Memory B cell (primary cell): ENCODE measurements at regions not wholly inside any gene's neighbourhood (a gene's known extent, or its start where the extent isn't known, plus 50 kb on each side); places are given as distances from the start of the nearest gene placed in this dataset.
"Not testable (repeated sequence)": the region's sequence is repeated elsewhere in the genome, so short reads cannot be mapped to it uniquely, and the experiment has no call there.

ENCODE experiments used
- ATAC-seq: fragments of 150-1000 bp; cut with Tn5 transposase; 2 replicates; pipeline ENCODE4 v1.10.0; 2021; ENCODE audit warnings: low read depth, mild to moderate bottlenecking, moderate library complexity
- DNase-seq, 2 donors: peaks; one replicate each; pipeline ENCODE4 v3.0.0; 2022; ENCODE audit warnings: low spot score in 2 of 2
- H3K27ac Mint-ChIP-seq: one replicate; pipeline ENCODE4 v1.8.0; 2022; ENCODE audit warnings: mild to moderate bottlenecking, moderate library complexity, mixed read lengths
- H3K27me3 Mint-ChIP-seq: one replicate; pipeline ENCODE4 v1.8.0; 2022; ENCODE audit warnings: mixed read lengths
- H3K36me3 Mint-ChIP-seq: one replicate; pipeline ENCODE4 v1.8.0; 2022; ENCODE audit warnings: mild to moderate bottlenecking, mixed read lengths
- H3K4me1 Mint-ChIP-seq: one replicate; pipeline ENCODE4 v1.8.0; 2022; ENCODE audit warnings: mixed read lengths
- H3K4me3 Mint-ChIP-seq: one replicate; pipeline ENCODE4 v1.8.0; 2022; ENCODE audit warnings: mild to moderate bottlenecking, moderate library complexity, mixed read lengths
- H3K9me3 Mint-ChIP-seq: one replicate; pipeline ENCODE4 v1.8.0; 2022; ENCODE audit warnings: mixed read lengths

- DNase-seq (no peak), ATAC-seq (no peak)
- no peaks in the 10 kb centered on the region for H3K4me1 Mint-ChIP-seq
- H3K27me3 Mint-ChIP-seq, result peaks cover 5% of the 10 kb centered on the region
- H3K4me3 Mint-ChIP-seq, result no peak overlapping the region
- no peaks in the 10 kb centered on the region for H3K36me3 Mint-ChIP-seq
- no peak overlapping the region for H3K27ac Mint-ChIP-seq
- peaks cover 10% of the 10 kb centered on the region for H3K9me3 Mint-ChIP-seq
These were observed 673.6 kb upstream of the USP24 start for GRCh38 chr1:55888685-55889317.

DNA sequence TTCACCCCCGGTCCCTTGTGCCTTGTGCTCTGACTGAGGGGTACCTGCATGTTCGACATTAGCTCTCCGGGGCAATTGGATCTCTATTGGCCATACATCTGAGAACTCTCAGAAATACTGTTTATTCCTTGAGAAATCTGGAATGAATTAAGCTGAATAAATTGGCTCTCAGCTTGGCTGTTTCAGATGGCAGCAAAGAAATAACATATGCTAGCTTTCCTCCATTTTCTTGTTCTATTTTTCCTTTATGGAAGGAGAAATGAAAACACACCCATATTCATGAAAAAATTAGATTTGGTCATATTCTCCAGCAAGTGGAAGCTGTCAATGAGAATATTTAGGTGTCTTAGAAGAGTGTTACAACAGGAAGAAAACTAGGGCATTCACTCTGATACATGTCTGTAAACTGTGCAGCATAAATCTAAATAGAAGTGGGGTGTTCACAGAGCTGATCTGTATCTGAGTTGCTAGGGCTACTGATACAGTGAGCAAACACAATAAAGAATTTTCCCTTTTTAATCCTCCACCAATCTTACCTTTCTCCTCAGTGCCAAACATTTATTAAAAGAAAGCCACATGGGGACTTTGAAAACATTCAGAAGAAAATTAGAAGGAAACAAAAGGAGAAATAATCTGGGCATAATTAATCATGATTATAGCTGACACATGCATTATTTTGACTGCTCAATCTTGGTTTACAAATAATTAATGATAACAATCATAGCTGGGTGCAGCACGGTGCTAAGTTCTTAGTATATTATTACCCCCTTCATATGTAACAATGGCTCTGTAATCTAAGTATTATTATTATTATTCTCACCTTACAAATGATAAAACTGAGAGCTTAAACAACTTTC is 671.9 kb upstream of the USP24 start:
- H3K27me3 Mint-ChIP-seq, result peaks cover 2% of the 10 kb centered on the region
- peaks cover 2% of the 10 kb centered on the region for H3K9me3 Mint-ChIP-seq
- no peaks in the 10 kb centered on the region for H3K36me3 Mint-ChIP-seq
- ATAC-seq (no peak), DNase-seq (no peak)
- no peak overlapping the region for H3K27ac Mint-ChIP-seq
- H3K4me1 Mint-ChIP-seq, result no peaks in the 10 kb centered on the region
- H3K4me3 Mint-ChIP-seq, result no peak overlapping the region

GRCh38 chr1:55885619-55886018 is 670.5 kb upstream of the USP24 start:
- H3K4me3 Mint-ChIP-seq, result no peak overlapping the region
- no peak for ATAC-seq

DNA sequence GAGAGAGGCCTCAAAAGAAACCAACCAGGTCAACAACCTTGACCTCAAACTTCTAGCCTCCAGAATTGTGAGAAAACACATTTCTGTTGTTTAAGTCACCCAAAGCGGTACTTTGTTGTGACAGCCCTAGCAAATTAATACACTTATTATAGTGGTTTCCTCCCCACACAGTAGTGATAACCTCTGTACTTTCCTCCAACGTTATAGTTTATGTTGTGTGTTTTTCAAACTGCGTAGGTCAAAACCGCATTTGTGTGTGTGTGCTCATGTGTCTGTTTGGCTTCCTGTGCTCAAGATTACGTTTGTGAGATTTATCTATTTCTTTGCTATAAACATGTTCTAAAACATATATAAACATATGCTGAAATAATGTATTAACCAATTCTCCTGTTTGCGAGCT is 667.8 kb upstream of the USP24 start:
- Mint-ChIP-seq H3K4me3 (no peak overlapping the region), H3K27ac (no peak overlapping the region), H3K9me3 (no peaks in the 10 kb centered on the region), H3K4me1 (no peaks in the 10 kb centered on the region), H3K27me3 (no peaks in the 10 kb centered on the region), H3K36me3 (no peaks in the 10 kb centered on the region)
- DNase-seq (no peak), ATAC-seq (no peak)

More at GRCh38 chr1:55885619-55886018, 670.5 kb upstream of the USP24 start:
- H3K27ac Mint-ChIP-seq, result no peak overlapping the region
- no peaks in the 10 kb centered on the region for H3K27me3 Mint-ChIP-seq
- H3K36me3 Mint-ChIP-seq, result no peaks in the 10 kb centered on the region
- no peak for DNase-seq
- no peaks in the 10 kb centered on the region for H3K4me1 Mint-ChIP-seq
- H3K9me3 Mint-ChIP-seq, result no peaks in the 10 kb centered on the region

DNA sequence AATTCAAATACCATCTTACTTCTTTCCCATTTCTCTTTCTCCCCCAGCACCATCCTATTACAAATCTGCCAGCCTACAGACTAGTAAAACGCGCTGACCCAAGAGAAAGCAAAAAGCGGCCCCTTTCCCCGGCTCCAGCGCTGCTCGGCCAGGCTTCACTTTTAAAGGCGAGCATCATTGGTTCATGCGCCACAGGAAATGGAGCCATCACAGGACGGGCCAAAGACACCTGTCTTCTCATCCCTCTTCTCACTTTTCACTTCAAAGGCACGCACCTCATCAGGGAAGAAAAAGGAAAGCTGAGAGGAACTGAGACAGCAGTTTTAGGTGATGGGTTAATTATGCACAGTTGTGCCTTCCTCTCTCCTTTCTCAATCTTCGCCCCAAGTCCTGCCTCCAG is 664.2 kb upstream of the USP24 start:
- Mint-ChIP-seq H3K9me3 (no peaks in the 10 kb centered on the region), H3K4me1 (no peaks in the 10 kb centered on the region), H3K36me3 (no peaks in the 10 kb centered on the region), H3K27me3 (no peaks in the 10 kb centered on the region), H3K4me3 (no peak overlapping the region), H3K27ac (no peak overlapping the region)
- ATAC-seq (no peak), DNase-seq (no peak)

DNA sequence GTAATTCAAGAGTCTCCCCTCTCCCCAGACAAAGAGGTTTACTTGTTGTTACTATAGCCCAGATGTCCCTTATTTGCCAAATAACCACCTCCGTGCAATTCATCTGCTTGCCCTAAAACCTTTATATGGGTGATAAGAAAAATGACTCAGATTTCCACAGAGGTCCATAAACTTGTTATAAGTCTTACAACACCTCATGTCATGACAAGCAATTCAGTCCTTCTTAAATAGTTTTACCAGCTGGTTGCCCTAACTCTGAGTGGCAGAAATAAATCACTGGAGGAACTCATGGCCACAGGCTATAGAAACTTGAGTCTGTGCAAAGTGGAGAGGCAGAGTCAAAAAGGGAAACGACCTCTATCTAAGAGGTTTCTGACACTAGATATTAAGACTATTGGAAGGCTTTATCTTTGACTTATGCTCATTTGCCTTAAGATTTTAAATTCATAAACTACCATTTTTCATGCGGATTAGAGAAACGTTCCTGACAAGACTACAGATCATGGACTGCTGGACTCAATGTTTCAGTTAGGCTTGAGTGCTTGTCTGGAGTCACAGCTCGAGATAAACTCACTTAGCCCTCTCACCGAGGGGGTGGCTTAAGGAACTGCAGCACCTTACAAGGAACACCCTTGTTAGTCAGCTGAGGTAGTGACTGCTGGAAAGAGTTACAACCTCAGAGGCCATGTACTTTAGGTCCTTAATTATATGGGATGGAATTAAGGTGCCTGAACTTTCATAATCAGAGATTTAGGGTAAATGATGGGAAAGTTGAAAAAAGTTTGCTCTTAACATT is 662.5 kb upstream of the USP24 start:
- no peak overlapping the region for H3K4me3 Mint-ChIP-seq
- no peak for ATAC-seq
- no peaks in the 10 kb centered on the region for H3K27me3 Mint-ChIP-seq
- H3K9me3 Mint-ChIP-seq, result no peaks in the 10 kb centered on the region
- H3K4me1 Mint-ChIP-seq, result no peaks in the 10 kb centered on the region
- no peak for DNase-seq
- H3K27ac Mint-ChIP-seq, result no peak overlapping the region
- H3K36me3 Mint-ChIP-seq, result no peaks in the 10 kb centered on the region

DNA sequence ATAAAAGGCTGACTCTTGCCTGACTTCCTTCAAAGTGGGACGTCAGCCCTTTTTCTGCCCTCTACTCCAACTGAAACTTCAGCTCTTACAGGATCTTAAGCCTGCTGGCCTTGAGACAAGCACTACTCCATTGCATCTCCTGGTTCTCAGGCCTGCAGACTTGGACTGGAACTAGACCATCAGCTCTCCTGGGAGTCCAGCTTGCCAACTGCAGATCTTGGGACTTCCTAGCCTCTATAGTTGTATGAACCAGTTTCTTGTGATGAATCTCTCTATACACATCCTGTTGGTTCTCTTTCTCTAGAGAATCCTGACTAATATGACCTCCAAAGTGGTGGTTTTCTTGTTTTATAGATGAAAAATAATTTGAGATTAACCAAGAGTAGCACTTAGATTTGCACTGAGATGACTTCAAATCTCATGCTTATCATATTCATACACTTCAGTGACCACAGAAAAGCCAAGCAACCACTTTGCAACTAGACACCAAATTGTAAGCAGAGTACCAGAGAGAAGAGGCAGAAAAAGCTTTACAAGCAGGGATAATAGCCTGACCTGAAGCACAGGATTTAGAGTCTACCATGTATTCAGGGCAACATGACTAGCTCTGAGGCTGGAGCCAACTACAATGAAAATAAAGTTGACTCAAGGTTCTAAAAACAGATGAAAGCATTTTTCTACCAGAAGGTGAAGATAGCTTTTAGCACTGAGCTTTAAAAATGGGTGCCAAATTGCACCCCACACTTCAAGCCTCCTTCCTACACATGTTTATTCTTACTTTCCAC is 661.3 kb upstream of the USP24 start:
- DNase-seq (no peak), ATAC-seq (no peak)
- Mint-ChIP-seq H3K36me3 (no peaks in the 10 kb centered on the region), H3K4me3 (no peak overlapping the region), H3K4me1 (no peaks in the 10 kb centered on the region), H3K9me3 (no peaks in the 10 kb centered on the region), H3K27ac (no peak overlapping the region), H3K27me3 (no peaks in the 10 kb centered on the region)

- Mint-ChIP-seq H3K27me3 (peaks cover under 1% of the 10 kb centered on the region), H3K9me3 (no peaks in the 10 kb centered on the region), H3K27ac (no peak overlapping the region), H3K4me1 (no peaks in the 10 kb centered on the region), H3K36me3 (no peaks in the 10 kb centered on the region), H3K4me3 (no peak overlapping the region)
- no peak for ATAC-seq
- no peak for DNase-seq
These were observed 654.9 kb upstream of the USP24 start for GRCh38 chr1:55870106-55870505.

DNA sequence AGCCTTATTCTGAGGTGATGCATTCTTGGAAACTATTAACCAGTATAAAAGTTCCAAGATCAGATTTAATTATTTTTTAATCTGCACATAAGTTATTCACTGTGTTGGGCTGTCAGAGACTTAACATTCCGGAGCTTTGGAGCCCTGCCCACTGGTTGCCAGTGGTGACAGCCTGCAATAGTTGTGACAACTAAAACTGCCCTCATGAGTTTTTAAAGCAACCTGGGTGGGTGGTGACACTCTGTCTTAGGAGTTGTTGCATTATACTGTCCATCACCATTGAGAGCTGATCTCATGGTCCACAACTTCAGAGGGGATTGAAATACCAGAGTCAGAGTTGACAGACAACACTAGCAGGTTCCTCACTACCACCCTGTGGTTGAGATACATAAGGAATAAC is 653.9 kb upstream of the USP24 start:
- Mint-ChIP-seq H3K36me3 (no peaks in the 10 kb centered on the region), H3K27ac (no peak overlapping the region)
- ATAC-seq, result no peak

DNA sequence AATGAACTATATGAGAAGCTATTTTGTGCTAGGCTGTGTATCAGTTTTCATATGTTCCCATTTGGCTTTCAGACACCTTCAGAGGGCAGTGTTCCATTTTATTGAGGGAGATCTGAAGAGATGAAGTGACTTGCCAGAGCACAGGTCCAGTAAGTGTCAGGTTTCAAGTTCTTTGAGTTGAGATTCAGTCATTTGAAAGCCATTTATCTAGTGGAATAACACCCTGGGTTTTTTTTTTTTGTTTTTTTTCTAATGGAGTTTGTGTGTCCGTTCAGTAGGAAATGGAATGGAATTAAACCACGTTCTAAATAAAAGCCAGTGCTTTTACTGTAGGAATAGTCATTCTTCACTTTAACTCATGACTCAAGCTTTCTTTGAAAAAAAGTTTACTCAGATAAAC is 652.9 kb upstream of the USP24 start:
- no peaks in the 10 kb centered on the region for H3K36me3 Mint-ChIP-seq
- no peaks in the 10 kb centered on the region for H3K4me1 Mint-ChIP-seq
- H3K27me3 Mint-ChIP-seq, result peaks cover 5% of the 10 kb centered on the region
- no peak for DNase-seq
- no peaks in the 10 kb centered on the region for H3K9me3 Mint-ChIP-seq
- no peak for ATAC-seq
- no peak overlapping the region for H3K27ac Mint-ChIP-seq
- H3K4me3 Mint-ChIP-seq, result no peak overlapping the region

More for the DNA sequence above, 653.9 kb upstream of the USP24 start:
- Mint-ChIP-seq H3K4me3 (no peak overlapping the region), H3K4me1 (no peaks in the 10 kb centered on the region), H3K27me3 (peaks cover 2% of the 10 kb centered on the region), H3K9me3 (no peaks in the 10 kb centered on the region)
- no peak for DNase-seq

DNA sequence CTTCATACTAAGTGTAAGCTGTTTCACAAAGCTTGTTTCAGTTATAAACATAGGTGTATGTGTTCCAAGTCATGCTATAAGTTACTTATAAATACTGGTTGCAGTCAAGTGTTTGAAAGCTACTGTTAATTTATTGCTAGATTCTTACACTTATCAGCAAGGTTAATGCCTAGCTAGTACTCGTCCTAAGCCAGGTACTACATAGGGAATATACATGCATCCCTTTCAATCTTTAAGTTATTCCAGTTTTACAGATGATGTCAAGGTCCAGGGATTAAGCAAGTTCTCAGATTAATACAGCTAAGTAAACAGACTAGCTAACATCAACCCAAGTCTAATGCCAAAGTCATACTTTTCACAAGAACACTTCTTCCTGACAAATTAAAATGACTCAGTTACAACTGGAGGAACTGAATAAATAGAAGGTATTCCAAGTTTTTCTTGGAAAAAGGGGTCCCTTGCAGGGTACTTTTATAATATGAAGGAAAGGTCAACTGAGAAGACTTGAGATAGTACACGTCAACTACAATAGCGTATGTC is 652.2 kb upstream of the USP24 start:
- no peak overlapping the region for H3K4me3 Mint-ChIP-seq
- no peak overlapping the region for H3K27ac Mint-ChIP-seq
- DNase-seq (no peak), ATAC-seq (no peak)
- H3K27me3 Mint-ChIP-seq, result peaks cover 5% of the 10 kb centered on the region
- H3K9me3 Mint-ChIP-seq, result no peaks in the 10 kb centered on the region
- H3K36me3 Mint-ChIP-seq, result no peaks in the 10 kb centered on the region
- H3K4me1 Mint-ChIP-seq, result no peaks in the 10 kb centered on the region

- not testable (repeated sequence) for H3K27ac Mint-ChIP-seq, ATAC-seq, H3K36me3 Mint-ChIP-seq, H3K4me3 Mint-ChIP-seq, DNase-seq, H3K9me3 Mint-ChIP-seq, H3K4me1 Mint-ChIP-seq, H3K27me3 Mint-ChIP-seq
These were observed 650.6 kb upstream of the USP24 start for GRCh38 chr1:55865778-55866177.

DNA sequence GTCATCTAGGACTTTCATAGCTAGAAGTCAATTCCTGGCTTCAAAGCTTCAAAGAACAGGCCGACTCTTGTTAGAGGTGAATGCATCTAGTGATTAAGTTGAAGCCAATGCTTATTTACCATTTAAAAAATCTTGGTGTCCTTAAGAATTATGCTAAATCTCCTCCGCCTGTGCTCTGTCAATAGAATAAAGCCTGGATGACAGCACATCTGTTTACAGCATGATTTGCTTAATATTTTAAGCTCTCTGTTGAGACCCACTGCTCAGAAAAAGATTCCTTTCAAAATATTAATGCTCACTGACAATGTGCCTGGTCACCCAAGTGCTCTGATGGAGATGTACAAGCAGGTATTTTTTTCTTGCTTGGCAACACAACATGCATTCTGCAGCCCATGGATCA is 649.1 kb upstream of the USP24 start:
- H3K27ac Mint-ChIP-seq, result no peak overlapping the region
- DNase-seq, result no peak
- ATAC-seq, result no peak
- no peak overlapping the region for H3K4me3 Mint-ChIP-seq
- H3K36me3 Mint-ChIP-seq, result no peaks in the 10 kb centered on the region
- H3K4me1 Mint-ChIP-seq, result no peaks in the 10 kb centered on the region
- peaks cover 7% of the 10 kb centered on the region for H3K27me3 Mint-ChIP-seq
- no peaks in the 10 kb centered on the region for H3K9me3 Mint-ChIP-seq
